ENCODE measurements at regions not wholly inside any gene's neighbourhood (a gene's known extent, or its start where the extent isn't known, plus 50 kb on each side); places are given as distances from the start of the nearest gene placed in this dataset.

- no peak overlapping the region for H3K4me3 Mint-ChIP-seq
- H3K36me3 Mint-ChIP-seq (ENCODE audit: insufficient read depth), result peaks cover 2% of the 10 kb centered on the region
- no peaks in the 10 kb centered on the region for H3K9me3 Mint-ChIP-seq
- no peaks in the 10 kb centered on the region for H3K27me3 Mint-ChIP-seq
- ATAC-seq (replicated peaks; ENCODE audit: extremely low read depth, poor library complexity, severe bottlenecking) (no peak), DNase-seq (ENCODE audit: low spot score in 2 of 2) (no peak)
- no peaks in the 10 kb centered on the region for H3K4me1 Mint-ChIP-seq
- no peak overlapping the region for H3K27ac Mint-ChIP-seq (ENCODE audit: low read depth)
These were observed 128.0 kb upstream of the PWP1 start for GRCh38 chr12:107557589-107558100.

- H3K36me3 Mint-ChIP-seq (ENCODE audit: insufficient read depth), result peaks cover 2% of the 10 kb centered on the region
- no peak for ATAC-seq (replicated peaks; ENCODE audit: extremely low read depth, poor library complexity, severe bottlenecking)
These were observed 127.3 kb upstream of the PWP1 start for GRCh38 chr12:107558141-107558815.

DNA sequence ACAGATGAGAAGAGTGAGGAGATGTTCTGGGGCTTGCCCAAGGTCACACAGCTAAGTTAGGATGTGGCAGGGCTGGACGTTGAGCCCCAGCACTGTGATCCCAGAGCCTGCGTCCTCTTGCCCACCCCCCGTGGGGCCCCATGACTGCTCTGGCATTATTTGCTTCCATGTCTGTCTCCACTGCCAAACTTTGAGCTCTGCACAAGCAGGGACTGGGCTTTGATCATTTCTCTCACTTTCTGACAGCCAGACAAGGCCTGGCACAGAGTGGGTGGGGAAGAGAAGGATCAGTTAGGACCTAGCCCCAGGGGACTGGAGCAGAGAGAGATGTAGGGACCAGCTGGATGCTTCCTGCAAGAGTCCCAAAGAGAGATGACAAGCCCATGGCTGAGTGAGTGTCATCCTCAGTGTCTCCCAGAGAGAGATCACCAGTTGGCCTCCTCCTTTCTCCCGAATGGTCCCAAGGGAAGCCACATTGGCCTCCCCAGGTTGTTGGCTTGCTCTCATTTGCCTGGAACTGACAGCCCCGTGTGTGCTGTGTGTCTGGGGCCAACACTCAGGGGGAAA, 126.7 kb upstream of the PWP1 start:
- H3K36me3 Mint-ChIP-seq (ENCODE audit: insufficient read depth), result peaks cover 2% of the 10 kb centered on the region
- H3K27ac Mint-ChIP-seq (ENCODE audit: low read depth), result no peak overlapping the region
- no peaks in the 10 kb centered on the region for H3K9me3 Mint-ChIP-seq
- no peaks in the 10 kb centered on the region for H3K4me1 Mint-ChIP-seq
- ATAC-seq (replicated peaks; ENCODE audit: extremely low read depth, poor library complexity, severe bottlenecking) (no peak), DNase-seq (ENCODE audit: low spot score in 2 of 2) (no peak)
- H3K27me3 Mint-ChIP-seq, result no peaks in the 10 kb centered on the region
- no peak overlapping the region for H3K4me3 Mint-ChIP-seq

More at GRCh38 chr12:107558141-107558815, 127.3 kb upstream of the PWP1 start:
- H3K27ac Mint-ChIP-seq (ENCODE audit: low read depth), result no peak overlapping the region
- no peaks in the 10 kb centered on the region for H3K9me3 Mint-ChIP-seq
- no peak overlapping the region for H3K4me3 Mint-ChIP-seq
- DNase-seq (ENCODE audit: low spot score in 2 of 2), result no peak
- no peaks in the 10 kb centered on the region for H3K27me3 Mint-ChIP-seq
- no peaks in the 10 kb centered on the region for H3K4me1 Mint-ChIP-seq

GRCh38 chr12:107560165-107560898, 125.3 kb upstream of the PWP1 start:
- peaks cover 2% of the 10 kb centered on the region for H3K36me3 Mint-ChIP-seq (ENCODE audit: insufficient read depth)
- no peak overlapping the region for H3K27ac Mint-ChIP-seq (ENCODE audit: low read depth)
- H3K4me3 Mint-ChIP-seq, result no peak overlapping the region
- DNase-seq (ENCODE audit: low spot score in 2 of 2), result no peak
- ATAC-seq (replicated peaks; ENCODE audit: extremely low read depth, poor library complexity, severe bottlenecking), result no peak
- H3K27me3 Mint-ChIP-seq, result no peaks in the 10 kb centered on the region
- no peaks in the 10 kb centered on the region for H3K4me1 Mint-ChIP-seq
- H3K9me3 Mint-ChIP-seq, result no peaks in the 10 kb centered on the region

DNA sequence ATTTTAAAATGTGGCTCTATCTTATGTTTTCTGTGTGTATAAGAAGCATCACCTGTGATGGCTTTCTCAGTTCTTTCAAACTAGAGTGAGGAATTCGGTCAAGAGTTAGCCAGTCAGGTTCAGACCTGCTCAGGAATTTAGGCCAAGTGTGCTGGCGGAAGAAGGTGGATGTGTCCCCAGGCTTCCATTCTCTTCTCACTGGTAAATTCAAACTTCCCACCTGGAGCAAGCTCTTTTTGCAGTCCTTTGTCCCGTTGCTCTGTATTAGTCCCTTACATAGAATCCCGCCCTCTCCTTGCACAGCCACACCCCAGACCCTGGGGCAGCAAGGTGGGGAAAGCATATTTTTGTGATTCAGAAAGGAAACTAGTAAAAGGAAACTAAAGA, 124.7 kb upstream of the PWP1 start:
- Mint-ChIP-seq H3K4me3 (no peak overlapping the region), H3K4me1 (no peaks in the 10 kb centered on the region), H3K27ac (ENCODE audit: low read depth) (no peak overlapping the region), H3K9me3 (no peaks in the 10 kb centered on the region), H3K36me3 (ENCODE audit: insufficient read depth) (peaks cover 2% of the 10 kb centered on the region), H3K27me3 (no peaks in the 10 kb centered on the region)
- ATAC-seq (replicated peaks; ENCODE audit: extremely low read depth, poor library complexity, severe bottlenecking), result no peak
- no peak for DNase-seq (ENCODE audit: low spot score in 2 of 2)

- DNase-seq (ENCODE audit: low spot score in 2 of 2) (no peak), ATAC-seq (replicated peaks; ENCODE audit: extremely low read depth, poor library complexity, severe bottlenecking) (no peak)
- Mint-ChIP-seq H3K9me3 (no peaks in the 10 kb centered on the region), H3K27me3 (no peaks in the 10 kb centered on the region), H3K4me3 (no peak overlapping the region), H3K4me1 (no peaks in the 10 kb centered on the region), H3K27ac (ENCODE audit: low read depth) (no peak overlapping the region), H3K36me3 (ENCODE audit: insufficient read depth) (no peaks in the 10 kb centered on the region)
These were observed 120.7 kb upstream of the PWP1 start for GRCh38 chr12:107564946-107565345.

- Mint-ChIP-seq H3K27ac (ENCODE audit: low read depth) (no peak overlapping the region), H3K4me3 (no peak overlapping the region), H3K4me1 (no peaks in the 10 kb centered on the region), H3K36me3 (ENCODE audit: insufficient read depth) (no peaks in the 10 kb centered on the region), H3K9me3 (no peaks in the 10 kb centered on the region), H3K27me3 (no peaks in the 10 kb centered on the region)
- no peak for ATAC-seq (replicated peaks; ENCODE audit: extremely low read depth, poor library complexity, severe bottlenecking)
- no peak for DNase-seq (ENCODE audit: low spot score in 2 of 2)
These were observed 120.0 kb upstream of the PWP1 start for GRCh38 chr12:107565551-107565950.

DNA sequence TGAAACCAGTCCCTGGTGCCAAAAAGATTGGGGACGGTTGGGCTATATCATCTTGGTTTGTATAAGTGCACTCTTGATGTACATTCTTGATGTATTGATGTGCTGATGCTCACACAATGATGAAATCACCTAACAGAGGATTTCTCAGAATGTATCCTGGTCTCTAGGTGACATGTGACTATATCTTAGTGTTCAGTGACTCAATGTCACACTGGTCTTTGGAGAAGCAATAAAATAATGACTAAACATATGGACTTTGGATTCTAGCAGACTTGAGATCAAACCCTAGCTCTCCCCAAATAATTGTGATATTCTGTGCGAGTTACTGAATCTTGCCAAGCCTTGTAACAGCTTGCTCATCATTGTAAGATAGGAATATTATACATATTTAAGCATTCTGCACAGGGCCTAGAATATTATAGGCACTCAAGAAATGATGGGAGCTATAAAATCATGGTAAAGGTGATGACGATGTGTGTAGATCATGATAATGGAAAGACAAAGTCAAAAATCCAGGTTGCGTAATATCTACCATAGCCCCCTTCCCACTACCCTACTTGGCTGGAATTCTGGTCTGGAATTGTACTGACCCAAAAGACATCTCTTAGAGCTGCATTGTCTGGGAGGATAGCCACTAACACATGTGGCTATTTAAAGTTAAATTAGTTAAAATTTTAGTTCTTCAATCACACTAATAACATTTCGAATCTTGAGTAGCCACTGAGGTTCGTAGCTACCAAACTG, 117.6 kb upstream of the PWP1 start:
- Mint-ChIP-seq H3K9me3 (no peaks in the 10 kb centered on the region), H3K27ac (ENCODE audit: low read depth) (no peak overlapping the region), H3K4me1 (no peaks in the 10 kb centered on the region), H3K4me3 (no peak overlapping the region), H3K36me3 (ENCODE audit: insufficient read depth) (no peaks in the 10 kb centered on the region), H3K27me3 (no peaks in the 10 kb centered on the region)
- DNase-seq (ENCODE audit: low spot score in 2 of 2), result no peak
- ATAC-seq (replicated peaks; ENCODE audit: extremely low read depth, poor library complexity, severe bottlenecking), result no peak

GRCh38 chr12:107568718-107569117, 116.9 kb upstream of the PWP1 start:
- DNase-seq (ENCODE audit: low spot score in 2 of 2) (no peak), ATAC-seq (replicated peaks; ENCODE audit: extremely low read depth, poor library complexity, severe bottlenecking) (no peak)
- Mint-ChIP-seq H3K4me1 (no peaks in the 10 kb centered on the region), H3K27me3 (no peaks in the 10 kb centered on the region), H3K9me3 (no peaks in the 10 kb centered on the region), H3K36me3 (ENCODE audit: insufficient read depth) (no peaks in the 10 kb centered on the region), H3K27ac (ENCODE audit: low read depth) (no peak overlapping the region), H3K4me3 (no peak overlapping the region)

DNA sequence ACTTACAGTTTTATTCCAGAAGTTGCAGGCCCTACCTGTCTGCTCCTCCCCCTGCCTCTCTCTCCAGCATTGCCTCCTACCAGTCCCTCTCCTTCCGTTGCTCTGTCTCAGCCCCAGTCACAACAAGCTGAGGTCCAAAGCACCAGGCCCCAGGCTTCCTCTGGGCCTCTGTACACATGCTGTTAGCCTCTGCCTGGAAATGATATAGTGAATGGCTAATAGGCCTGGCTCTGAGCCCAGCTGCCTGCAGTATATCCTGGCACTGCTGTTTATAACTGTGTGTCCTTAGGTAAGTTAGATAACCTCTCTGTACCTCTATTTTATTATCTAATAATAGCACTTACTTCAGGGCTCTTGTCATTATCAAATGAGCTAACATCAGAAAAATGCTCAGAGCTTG, 114.9 kb upstream of the PWP1 start:
- Mint-ChIP-seq H3K4me3 (no peak overlapping the region), H3K36me3 (ENCODE audit: insufficient read depth) (no peaks in the 10 kb centered on the region), H3K27me3 (no peaks in the 10 kb centered on the region), H3K27ac (ENCODE audit: low read depth) (no peak overlapping the region), H3K9me3 (no peaks in the 10 kb centered on the region), H3K4me1 (no peaks in the 10 kb centered on the region)
- no peak for ATAC-seq (replicated peaks; ENCODE audit: extremely low read depth, poor library complexity, severe bottlenecking)
- no peak for DNase-seq (ENCODE audit: low spot score in 2 of 2)

GRCh38 chr12:107571492-107571891, 114.1 kb upstream of the PWP1 start:
- Mint-ChIP-seq H3K36me3 (ENCODE audit: insufficient read depth) (no peaks in the 10 kb centered on the region), H3K9me3 (no peaks in the 10 kb centered on the region), H3K27ac (ENCODE audit: low read depth) (no peak overlapping the region), H3K27me3 (no peaks in the 10 kb centered on the region), H3K4me3 (no peak overlapping the region), H3K4me1 (no peaks in the 10 kb centered on the region)
- DNase-seq (ENCODE audit: low spot score in 2 of 2) (no peak), ATAC-seq (replicated peaks; ENCODE audit: extremely low read depth, poor library complexity, severe bottlenecking) (no peak)

GRCh38 chr12:107574691-107575090, 110.9 kb upstream of the PWP1 start:
- Mint-ChIP-seq H3K4me1 (no peaks in the 10 kb centered on the region), H3K36me3 (ENCODE audit: insufficient read depth) (no peaks in the 10 kb centered on the region), H3K27me3 (no peaks in the 10 kb centered on the region), H3K27ac (ENCODE audit: low read depth) (no peak overlapping the region), H3K9me3 (no peaks in the 10 kb centered on the region), H3K4me3 (no peak overlapping the region)
- DNase-seq (ENCODE audit: low spot score in 2 of 2) (no peak), ATAC-seq (replicated peaks; ENCODE audit: extremely low read depth, poor library complexity, severe bottlenecking) (no peak)

Data from central memory CD8-positive, alpha-beta T cell (primary cell).